Femur (tissue), 1 donor: ENCODE measurements at regions not wholly inside any gene's neighbourhood (a gene's known extent, or its start where the extent isn't known, plus 50 kb on each side); places are given as distances from the start of the nearest gene placed in this dataset.
"Not testable (repeated sequence)": the region's sequence is repeated elsewhere in the genome, so short reads cannot be mapped to it uniquely, and the experiment has no call there.

ENCODE experiments used
- DNase-seq: peaks from one replicate; pipeline ENCODE4 v3.0.0-alpha.2; 2017

GRCh38 chr5:8491254-8491653 is 622.3 kb downstream of the MTRR start:
- DNase-seq, result no peak

- no peak for DNase-seq
Measured at GRCh38 chr5:8493176-8493575, 624.2 kb downstream of the MTRR start.

DNA sequence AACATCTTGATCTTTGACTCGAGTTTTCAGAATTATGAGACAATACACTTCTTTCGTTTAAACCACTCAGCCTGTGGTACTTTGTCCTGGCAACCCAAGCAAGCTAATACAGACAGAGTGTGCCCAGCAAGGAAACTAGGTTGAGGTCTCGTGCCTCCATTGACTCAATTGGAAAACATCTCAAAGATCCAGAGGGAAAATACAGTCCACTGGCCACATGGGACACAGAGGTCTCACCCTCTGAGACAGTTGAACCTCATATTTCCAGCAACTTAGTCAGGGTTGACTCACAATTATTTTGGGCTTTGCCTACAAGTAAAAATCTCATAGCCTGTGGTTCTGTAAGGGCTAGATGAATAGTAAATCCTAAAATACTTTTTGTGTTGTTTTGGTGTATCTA is 631.5 kb downstream of the MTRR start:
- DNase-seq, result no peak

DNA sequence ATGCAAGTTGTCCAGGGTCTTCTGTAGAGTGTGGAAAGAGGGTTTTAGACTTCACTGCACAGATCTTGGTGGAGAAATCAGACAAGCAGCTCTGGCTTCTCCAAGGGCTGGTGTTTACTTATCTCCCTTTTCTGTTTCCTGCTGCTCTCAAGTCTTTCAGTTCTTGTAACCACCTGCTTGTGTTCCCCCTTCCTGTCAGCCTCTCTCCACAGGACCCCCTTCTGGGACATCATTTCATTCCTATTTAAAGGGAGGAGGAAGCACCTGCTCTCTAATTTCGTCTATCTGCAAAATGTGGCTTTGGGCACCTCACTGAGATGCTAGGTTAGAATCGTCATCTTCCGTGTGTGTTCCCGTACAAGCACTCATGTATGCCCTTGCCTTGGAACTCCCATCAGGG is 636.2 kb downstream of the MTRR start:
- DNase-seq, result no peak

DNA sequence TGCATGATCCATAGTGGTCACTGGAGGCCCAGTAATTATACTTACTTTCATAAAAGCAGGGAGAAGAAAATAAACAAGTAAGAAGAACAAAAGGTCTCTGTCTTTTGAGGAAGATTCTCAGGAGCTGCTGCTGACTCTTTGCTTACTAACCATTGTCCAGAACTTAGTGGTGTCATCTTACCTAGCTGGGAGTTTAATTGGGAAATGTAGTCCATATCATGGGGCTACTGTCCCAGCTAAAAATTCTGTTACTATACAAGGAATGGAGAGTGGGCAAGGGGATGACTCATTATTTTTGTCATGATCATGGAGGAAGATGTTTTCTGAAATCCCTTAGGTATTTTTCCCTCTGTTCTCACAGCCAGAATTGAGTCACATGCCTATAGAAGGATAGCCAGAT is 639.3 kb downstream of the MTRR start:
- no peak for DNase-seq

GRCh38 chr5:8516356-8516755 is 647.4 kb downstream of the MTRR start:
- DNase-seq, result no peak

- DNase-seq, result no peak
Measured at GRCh38 chr5:8517456-8517855, 648.5 kb downstream of the MTRR start.

GRCh38 chr5:8520917-8521316 is 652.0 kb downstream of the MTRR start:
- DNase-seq, result no peak

DNA sequence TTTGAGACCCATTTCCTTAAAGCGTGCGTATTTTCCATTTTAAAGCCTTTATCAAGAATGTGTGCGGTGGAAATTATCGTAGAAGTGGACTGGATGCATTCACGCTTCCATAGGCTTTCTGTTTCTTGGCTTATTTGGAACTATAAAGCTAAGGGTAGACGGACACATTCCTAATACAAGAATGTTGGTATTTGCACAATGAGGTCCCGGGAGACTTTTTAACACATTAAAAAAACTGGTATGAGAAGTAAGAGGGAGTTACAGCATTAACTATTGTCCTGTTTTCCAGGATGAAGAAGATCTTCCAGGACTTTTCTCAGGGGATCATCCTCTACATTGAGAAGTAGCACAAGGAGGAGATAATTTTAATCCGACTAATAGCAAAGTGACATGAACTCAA is 653.0 kb downstream of the MTRR start:
- no peak for DNase-seq

GRCh38 chr5:8522646-8523045 is 653.7 kb downstream of the MTRR start:
- no peak for DNase-seq

- peak; percentile 21 for DNase-seq
Measured at GRCh38 chr5:8523501-8523900, 654.6 kb downstream of the MTRR start.

GRCh38 chr5:8525819-8526218 is 656.9 kb downstream of the MTRR start:
- DNase-seq, result no peak

GRCh38 chr5:8528106-8528505 is 659.2 kb downstream of the MTRR start:
- DNase-seq, result peak; percentile 45

- DNase-seq, result no peak
Measured at GRCh38 chr5:8538821-8539220, 669.9 kb downstream of the MTRR start.

DNA sequence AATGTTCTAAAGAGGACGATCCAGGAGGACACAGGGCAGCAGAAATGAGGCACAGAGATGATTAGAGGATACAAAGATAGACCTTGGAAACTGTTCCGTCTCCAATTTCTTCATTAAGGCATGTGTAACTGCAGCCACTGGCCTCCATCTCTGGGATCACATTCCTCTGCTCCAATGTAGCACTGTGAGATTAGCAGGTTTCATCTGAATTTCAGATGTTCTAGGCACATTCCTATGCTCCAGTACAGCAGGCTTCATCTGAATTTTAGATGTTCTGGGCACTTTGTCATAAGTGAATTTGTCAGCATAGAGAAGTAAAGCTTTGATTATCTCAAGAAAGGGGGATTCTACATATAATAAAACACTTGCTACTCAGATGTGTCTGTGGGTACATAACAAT is 671.4 kb downstream of the MTRR start:
- no peak for DNase-seq

- no peak for DNase-seq
Measured at GRCh38 chr5:8550921-8551320, 682.0 kb downstream of the MTRR start.

- DNase-seq, result no peak
Measured at GRCh38 chr5:8553364-8553763, 684.4 kb downstream of the MTRR start.

DNA sequence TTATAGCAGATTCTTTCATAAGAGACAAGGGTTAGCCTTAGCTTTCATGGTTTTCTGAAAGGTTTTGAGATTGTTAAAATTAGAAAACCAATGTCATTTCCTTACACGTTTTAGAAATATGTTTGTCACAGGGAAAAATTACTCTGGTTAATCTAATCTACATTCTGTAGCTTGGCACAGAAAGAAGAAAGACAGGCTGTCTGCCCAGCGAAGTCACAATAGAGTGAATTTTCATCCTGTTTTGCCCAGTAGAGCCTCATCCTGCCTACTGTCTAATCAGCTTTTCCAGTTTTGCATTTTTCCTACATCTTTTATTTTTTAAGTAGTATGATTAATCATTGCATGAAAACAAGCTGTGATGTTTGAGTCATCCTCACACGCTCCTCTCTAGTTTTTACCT is 688.8 kb downstream of the MTRR start:
- DNase-seq, result no peak

- DNase-seq, result no peak
Measured at GRCh38 chr5:8560776-8561175, 691.8 kb downstream of the MTRR start.

- DNase-seq, result no peak
Measured at GRCh38 chr5:8561224-8561840, 692.4 kb downstream of the MTRR start.

DNA sequence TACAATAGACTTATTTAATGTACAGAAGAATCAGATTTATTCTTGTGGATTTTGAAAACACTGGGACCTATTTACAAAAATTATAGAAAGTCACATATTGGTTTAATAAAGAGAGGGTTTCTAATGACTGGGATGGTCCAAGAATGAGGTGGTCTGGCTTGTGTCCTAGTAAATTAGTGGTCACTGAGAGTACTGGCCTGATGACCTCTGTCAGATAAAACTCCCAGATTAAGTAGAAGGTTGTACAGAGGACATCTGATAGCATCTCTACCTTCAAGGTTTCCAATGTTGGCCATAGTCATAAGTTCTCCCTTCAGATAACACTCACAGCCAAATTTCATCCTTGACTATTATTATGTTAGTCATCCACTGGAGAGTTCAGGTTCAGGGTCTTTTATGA is 692.9 kb downstream of the MTRR start:
- no peak for DNase-seq

DNA sequence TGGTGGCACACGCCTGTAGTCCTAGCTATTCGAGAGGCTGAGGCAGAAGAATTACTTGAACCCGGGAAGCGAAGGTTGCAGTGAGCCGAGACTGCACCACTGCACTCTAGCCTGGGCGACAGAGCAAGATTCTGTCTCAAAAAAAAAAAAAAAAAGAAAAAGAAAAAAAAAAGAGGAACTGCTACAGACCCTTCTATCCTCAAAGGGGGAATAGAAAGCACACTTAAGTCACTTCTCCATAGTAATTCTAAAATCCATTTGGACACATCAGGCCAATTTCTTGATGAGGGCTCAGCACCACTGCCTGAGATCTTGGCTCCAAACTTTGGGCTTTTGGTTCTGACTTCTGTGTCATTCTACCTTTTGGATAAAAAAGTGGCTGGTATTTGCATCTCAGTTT is 694.6 kb downstream of the MTRR start:
- not testable (repeated sequence) for DNase-seq

- no peak for DNase-seq
Measured at GRCh38 chr5:8568858-8569257, 699.9 kb downstream of the MTRR start.

DNA sequence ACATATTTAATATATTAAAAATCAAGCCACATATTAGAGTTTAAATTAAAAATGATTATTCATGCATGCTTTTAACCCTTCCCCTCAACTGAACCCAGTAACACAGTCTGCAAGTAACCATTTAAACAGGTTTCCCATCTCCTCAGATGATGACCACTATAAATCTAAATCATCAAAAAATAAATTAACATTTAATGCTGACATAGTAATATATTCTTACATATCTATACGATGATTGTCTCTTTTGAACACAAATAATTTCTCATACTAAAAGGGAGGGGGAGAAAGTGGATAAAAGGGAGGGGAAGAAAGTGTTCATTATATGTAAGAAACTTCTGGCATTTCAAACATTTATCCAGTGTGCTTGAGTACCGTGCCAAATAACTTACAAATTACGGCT is 701.6 kb downstream of the MTRR start:
- no peak for DNase-seq

DNA sequence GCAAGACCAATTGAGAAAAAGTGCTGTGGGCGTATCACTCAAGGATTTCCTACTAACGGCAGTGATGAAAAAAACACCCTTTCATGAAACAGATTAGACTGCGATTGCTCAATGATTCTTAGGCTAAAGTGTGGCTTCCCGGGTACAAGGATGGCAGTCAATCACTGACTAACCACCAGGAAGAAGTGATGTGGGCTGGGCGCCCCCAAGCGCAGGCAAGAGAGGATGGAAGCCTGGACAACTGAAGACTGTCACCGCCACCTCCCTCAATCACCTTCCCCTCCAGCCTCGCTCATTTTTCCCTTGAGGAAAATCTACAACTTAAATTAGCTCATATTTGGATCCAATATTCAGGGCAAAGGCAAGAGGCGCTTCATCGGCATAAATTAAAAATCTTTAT is 707.2 kb downstream of the MTRR start:
- no peak for DNase-seq

DNA sequence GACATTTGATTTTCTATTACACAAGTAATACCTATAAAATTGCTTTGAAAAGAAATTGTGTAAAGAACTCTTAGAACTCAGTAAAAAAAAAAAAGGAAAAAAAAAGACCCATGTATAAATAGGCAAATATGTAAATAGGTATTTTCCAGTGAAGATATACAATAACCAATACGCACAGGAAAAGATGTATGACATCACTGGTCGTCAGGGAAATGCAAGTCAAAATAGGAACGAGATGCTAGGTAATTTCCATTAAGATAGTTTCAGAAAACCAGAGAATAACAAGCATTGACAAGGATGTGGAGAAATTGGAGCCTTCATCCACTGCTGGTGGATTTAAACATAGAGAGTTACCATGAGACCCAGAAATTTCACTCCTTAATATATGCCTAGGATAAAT is 708.8 kb downstream of the MTRR start:
- no peak for DNase-seq
